Prostate gland (tissue), 2 donors: ENCODE measurements at regions not wholly inside any gene's neighbourhood (a gene's known extent, or its start where the extent isn't known, plus 50 kb on each side); places are given as distances from the start of the nearest gene placed in this dataset.

ENCODE experiments used
- POLR2A ChIP-seq: fragments of 450-650 bp; IDR thresholded peaks from one replicate; pipeline ENCODE4 v1.6.1; 2016; ENCODE audit warnings: antibody characterized with exemption, mild to moderate bottlenecking
- TF ChIP-seq, protein P1 (sequence below), 4 experiments: fragments of 200-600 bp in 2 of 4; fragments of 450-650 bp in 2 of 4; sonication (generic) in 2 of 4; IDR thresholded peaks; 1 replicate in 3 of 4; 2 replicates in 1 of 4; pipeline ENCODE4 v1.5.1; 2016 to 2019; ENCODE audit warnings: antibody characterized with exemption in 4 of 4, mild to moderate bottlenecking in 2 of 4, moderate library complexity in 2 of 4

GRCh38 chr4:27090406-27090805, 229.8 kb downstream of the STIM2 start:
- TF ChIP-seq, protein P1, sequence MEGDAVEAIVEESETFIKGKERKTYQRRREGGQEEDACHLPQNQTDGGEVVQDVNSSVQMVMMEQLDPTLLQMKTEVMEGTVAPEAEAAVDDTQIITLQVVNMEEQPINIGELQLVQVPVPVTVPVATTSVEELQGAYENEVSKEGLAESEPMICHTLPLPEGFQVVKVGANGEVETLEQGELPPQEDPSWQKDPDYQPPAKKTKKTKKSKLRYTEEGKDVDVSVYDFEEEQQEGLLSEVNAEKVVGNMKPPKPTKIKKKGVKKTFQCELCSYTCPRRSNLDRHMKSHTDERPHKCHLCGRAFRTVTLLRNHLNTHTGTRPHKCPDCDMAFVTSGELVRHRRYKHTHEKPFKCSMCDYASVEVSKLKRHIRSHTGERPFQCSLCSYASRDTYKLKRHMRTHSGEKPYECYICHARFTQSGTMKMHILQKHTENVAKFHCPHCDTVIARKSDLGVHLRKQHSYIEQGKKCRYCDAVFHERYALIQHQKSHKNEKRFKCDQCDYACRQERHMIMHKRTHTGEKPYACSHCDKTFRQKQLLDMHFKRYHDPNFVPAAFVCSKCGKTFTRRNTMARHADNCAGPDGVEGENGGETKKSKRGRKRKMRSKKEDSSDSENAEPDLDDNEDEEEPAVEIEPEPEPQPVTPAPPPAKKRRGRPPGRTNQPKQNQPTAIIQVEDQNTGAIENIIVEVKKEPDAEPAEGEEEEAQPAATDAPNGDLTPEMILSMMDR (IDR thresholded peaks at IDR 0.05) = no peak
- no peak for TF ChIP-seq POLR2A
